ENCODE measurements at regions not wholly inside any gene's neighbourhood (a gene's known extent, or its start where the extent isn't known, plus 50 kb on each side); places are given as distances from the start of the nearest gene placed in this dataset.

DNA sequence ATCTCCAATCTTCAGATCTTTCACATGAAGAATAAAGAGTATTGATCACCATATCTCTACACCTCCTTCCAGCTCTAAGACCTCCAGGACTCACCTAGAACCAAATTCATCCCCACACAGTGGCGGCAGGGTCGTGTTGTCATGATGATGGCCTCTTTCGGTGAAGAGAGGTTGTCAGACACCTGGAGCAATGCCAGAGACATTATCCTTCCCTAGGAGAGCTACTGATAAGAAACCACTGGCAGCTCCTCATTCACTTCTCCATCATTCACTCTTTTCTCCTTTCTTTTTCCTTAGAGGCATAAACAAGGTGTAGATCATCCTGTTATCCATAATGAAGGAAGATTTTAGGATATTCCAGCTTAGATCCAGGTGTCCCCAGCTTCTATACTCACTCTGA, 197.9 kb upstream of the TNP1 start:
- Histone ChIP-seq H3K27ac (ENCODE audit: control insufficient read depth, insufficient read depth, low read length) (no peak overlapping the region), H3K36me3 (ENCODE audit: control insufficient read depth in 2 of 2, extremely low read depth in 1 of 2, insufficient read depth in 2 of 2, low read length in 2 of 2) (no peaks in the 10 kb centered on the region), H2AFZ (ENCODE audit: control insufficient read depth, low read length) (no peak overlapping the region), H3K27me3 (ENCODE audit: control insufficient read depth, extremely low read depth, insufficient read depth, low read length) (no peaks in the 10 kb centered on the region), H3K9me1 (ENCODE audit: control insufficient read depth, extremely low read depth, insufficient read depth, low read length) (no peaks in the 10 kb centered on the region), H3K4me3 (ENCODE audit: control insufficient read depth in 2 of 3, extremely low read depth in 1 of 3, insufficient read depth in 2 of 3, low read depth in 1 of 3, low read length in 3 of 3) (no peak overlapping the region), H4K20me1 (ENCODE audit: control insufficient read depth, extremely low read depth, insufficient read depth, low read length) (no peaks in the 10 kb centered on the region), H3K9me3 (ENCODE audit: control insufficient read depth, low read depth, low read length) (no peaks in the 10 kb centered on the region), H3K9ac (ENCODE audit: control insufficient read depth, extremely low read depth, insufficient read depth, low read length) (no peak overlapping the region), H3K79me2 (ENCODE audit: control insufficient read depth, insufficient read depth, low read length) (no peaks in the 10 kb centered on the region), H3K4me2 (ENCODE audit: control insufficient read depth, extremely low read depth, insufficient read depth, low read depth, low read length) (no peak overlapping the region), H3K4me1 (ENCODE audit: control insufficient read depth, extremely low read depth, insufficient read depth, low read length) (no peaks in the 10 kb centered on the region)
- FAIRE-seq (no peak), DNase-seq (ENCODE audit: low read depth, low spot score) (no peak)
- dilution Hi-C loops (cut with MboI; ENCODE audit: extremely low pct_ligation_motif_present, low sequenced_read_pairs), result no loop called here
- TF ChIP-seq CTCF (optimal IDR thresholded peaks at IDR 0.05 in 1 of 3, IDR thresholded peaks at IDR 0.05 in 1 of 3, conservative IDR thresholded peaks at IDR 0.05 in 1 of 3; ENCODE audit: extremely low read depth in 1 of 3, insufficient read depth in 2 of 3, low read length in 3 of 3) (no peak), EZH2 (IDR thresholded peaks at IDR 0.05; ENCODE audit: low read length) (no peak)

GRCh38 chr2:217055624-217056023, 195.8 kb upstream of the TNP1 start:
- TF ChIP-seq EZH2 (IDR thresholded peaks at IDR 0.05; ENCODE audit: low read length) (no peak), CTCF (optimal IDR thresholded peaks at IDR 0.05 in 1 of 3, IDR thresholded peaks at IDR 0.05 in 1 of 3, conservative IDR thresholded peaks at IDR 0.05 in 1 of 3; ENCODE audit: extremely low read depth in 1 of 3, insufficient read depth in 2 of 3, low read length in 3 of 3) (no peak)
- Histone ChIP-seq H4K20me1 (ENCODE audit: control insufficient read depth, extremely low read depth, insufficient read depth, low read length) (no peaks in the 10 kb centered on the region), H3K27me3 (ENCODE audit: control insufficient read depth, extremely low read depth, insufficient read depth, low read length) (no peaks in the 10 kb centered on the region), H3K4me1 (ENCODE audit: control insufficient read depth, extremely low read depth, insufficient read depth, low read length) (no peaks in the 10 kb centered on the region), H3K4me2 (ENCODE audit: control insufficient read depth, extremely low read depth, insufficient read depth, low read depth, low read length) (no peak overlapping the region), H3K4me3 (ENCODE audit: control insufficient read depth in 2 of 3, extremely low read depth in 1 of 3, insufficient read depth in 2 of 3, low read depth in 1 of 3, low read length in 3 of 3) (no peak overlapping the region), H3K9me3 (ENCODE audit: control insufficient read depth, low read depth, low read length) (no peaks in the 10 kb centered on the region), H3K9me1 (ENCODE audit: control insufficient read depth, extremely low read depth, insufficient read depth, low read length) (no peaks in the 10 kb centered on the region), H3K27ac (ENCODE audit: control insufficient read depth, insufficient read depth, low read length) (no peak overlapping the region), H3K36me3 (ENCODE audit: control insufficient read depth in 2 of 2, extremely low read depth in 1 of 2, insufficient read depth in 2 of 2, low read length in 2 of 2) (no peaks in the 10 kb centered on the region), H3K79me2 (ENCODE audit: control insufficient read depth, insufficient read depth, low read length) (no peaks in the 10 kb centered on the region), H2AFZ (ENCODE audit: control insufficient read depth, low read length) (no peak overlapping the region), H3K9ac (ENCODE audit: control insufficient read depth, extremely low read depth, insufficient read depth, low read length) (no peak overlapping the region)
- DNase-seq (ENCODE audit: low read depth, low spot score), result no peak
- dilution Hi-C loops (cut with MboI; ENCODE audit: extremely low pct_ligation_motif_present, low sequenced_read_pairs), result no loop called here
- no peak for FAIRE-seq

Data from keratinocyte (primary cell).